Naive thymus-derived CD8-positive, alpha-beta T cell (primary cell): ENCODE measurements at regions not wholly inside any gene's neighbourhood (a gene's known extent, or its start where the extent isn't known, plus 50 kb on each side); places are given as distances from the start of the nearest gene placed in this dataset.
A peak's percentile ranks its signal among the peaks of the same experiment; 100 is the strongest.

Experiments used
- ATAC-seq, 2 donors: fragments of 150-1000 bp; cut with Tn5 transposase in 1 of 2; sonication (Bioruptor Pico), chemical (Tn5 transposase) in 1 of 2; 1 replicate in 1 of 2; 2 replicates in 1 of 2; pipeline ENCODE4 v1.10.0; 2021; ENCODE audit warnings: mild to moderate bottlenecking in 2 of 2, moderate library complexity in 2 of 2
- POLR2A ChIA-PET: fragments of 350-600 bp; sonication (Branson Sonifier 250); formaldehyde crosslinking; loops from one replicate; lab custom pipeline; 2021; ENCODE audit warnings: antibody characterized with exemption; lab: Charles Lee
- DNase-seq, 10 donors: peaks; one replicate each; pipeline versions ENCODE4 v3.0.0 to v3.0.0-alpha.2; 2020 to 2022
- H3K27ac Mint-ChIP-seq, 10 donors: one replicate each; pipeline ENCODE4 v1.8.0; 2020 to 2022; ENCODE audit warnings: mild to moderate bottlenecking in 10 of 10, mixed read lengths in 10 of 10, moderate library complexity in 4 of 10, inconsistent platforms in 1 of 10
- H3K27me3 Mint-ChIP-seq, 5 donors: one replicate each; pipeline ENCODE4 v1.8.0; 2021 to 2022; ENCODE audit warnings: mixed read lengths in 5 of 5
- H3K36me3 Mint-ChIP-seq, 3 donors: one replicate each; pipeline ENCODE4 v1.8.0; 2020 to 2022; ENCODE audit warnings: mixed read lengths in 3 of 3, mild to moderate bottlenecking in 2 of 3, inconsistent platforms in 1 of 3
- H3K4me1 Mint-ChIP-seq, 4 donors: one replicate each; pipeline ENCODE4 v1.8.0; 2021 to 2022; ENCODE audit warnings: mixed read lengths in 4 of 4
- H3K4me3 Mint-ChIP-seq, 10 donors: one replicate each; pipeline ENCODE4 v1.8.0; 2020 to 2022; ENCODE audit warnings: mild to moderate bottlenecking in 10 of 10, mixed read lengths in 10 of 10, moderate library complexity in 6 of 10, inconsistent platforms in 1 of 10
- H3K9me3 Mint-ChIP-seq, 9 donors: one replicate each; pipeline ENCODE4 v1.8.0; 2020 to 2022; ENCODE audit warnings: mixed read lengths in 9 of 9, mild to moderate bottlenecking in 3 of 9, inconsistent platforms in 1 of 9, moderate library complexity in 1 of 9

GRCh38 chr11:116507849-116508695, 264.7 kb downstream of the BUD13 start:
- DNase-seq (no peak), ATAC-seq (no peak)
- Mint-ChIP-seq H3K9me3 (no peaks in the 10 kb centered on the region), H3K4me3 (no peak overlapping the region), H3K27me3 (peaks cover 17 to 74% (median 56%) of the 10 kb centered on the region in 5 donors), H3K4me1 (no peaks in the 10 kb centered on the region), H3K27ac (peak overlapping the region in 1 of 10 donors; percentile 24), H3K36me3 (peaks cover 0 to 3% (median 0%) of the 10 kb centered on the region in 3 donors)
- POLR2A ChIA-PET = no interaction called here

GRCh38 chr11:116507016-116507415, 265.8 kb downstream of the BUD13 start:
- DNase-seq = no peak
- Mint-ChIP-seq H3K9me3 (no peaks in the 10 kb centered on the region), H3K4me3 (no peak overlapping the region), H3K27me3 (peaks cover 24 to 81% (median 54%) of the 10 kb centered on the region in 5 donors), H3K27ac (no peak overlapping the region), H3K36me3 (peaks cover 0 to 4% (median 0%) of the 10 kb centered on the region in 3 donors), H3K4me1 (no peaks in the 10 kb centered on the region)
- ATAC-seq = no peak
- POLR2A ChIA-PET = no interaction called here

DNA sequence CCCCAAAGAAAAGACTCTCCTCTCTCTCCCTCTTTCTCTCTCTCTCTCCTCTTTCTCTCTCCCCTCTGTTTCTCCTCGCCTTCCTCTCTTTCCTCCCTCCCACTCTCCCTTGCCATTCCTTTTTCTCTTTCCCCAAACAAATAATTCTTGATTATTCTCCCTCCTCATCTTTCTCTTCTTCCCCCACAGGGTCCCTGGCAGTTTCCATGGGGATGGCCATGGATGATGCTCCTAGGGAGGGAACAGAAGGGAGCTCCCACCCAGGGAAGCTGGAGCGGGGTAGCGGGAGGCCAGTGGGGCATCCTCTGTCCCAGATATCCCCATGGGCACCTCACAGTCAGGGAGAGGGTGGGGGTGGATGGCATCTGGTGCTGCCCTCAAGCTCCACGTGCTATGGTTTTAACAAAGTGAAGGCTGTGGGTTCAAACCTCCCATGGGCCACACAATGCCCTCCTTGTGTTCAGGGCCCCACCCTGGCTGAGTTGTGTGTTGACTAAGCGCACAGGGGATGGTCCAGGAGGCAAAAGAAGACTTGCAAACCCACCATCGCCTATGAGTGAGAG, 266.4 kb downstream of the BUD13 start:
- DNase-seq = no peak
- POLR2A ChIA-PET = no interaction called here
- Mint-ChIP-seq H3K9me3 (no peaks in the 10 kb centered on the region), H3K4me1 (no peaks in the 10 kb centered on the region), H3K4me3 (no peak overlapping the region), H3K36me3 (peaks cover 0 to 4% (median 0%) of the 10 kb centered on the region in 3 donors), H3K27ac (peak overlapping the region in 1 of 10 donors; percentile 61), H3K27me3 (peaks cover 31 to 88% (median 60%) of the 10 kb centered on the region in 5 donors)
- no peak for ATAC-seq

GRCh38 chr11:116505298-116506262, 267.2 kb downstream of the BUD13 start:
- DNase-seq = no peak
- Mint-ChIP-seq H3K4me3 (no peak overlapping the region), H3K27me3 (peaks cover 35 to 95% (median 64%) of the 10 kb centered on the region in 5 donors), H3K36me3 (peaks cover 0 to 4% (median 0%) of the 10 kb centered on the region in 3 donors), H3K27ac (no peak overlapping the region), H3K9me3 (no peaks in the 10 kb centered on the region), H3K4me1 (no peaks in the 10 kb centered on the region)
- ATAC-seq = no peak
- POLR2A ChIA-PET = no interaction called here

- H3K27ac Mint-ChIP-seq = no peak overlapping the region
- POLR2A ChIA-PET = no interaction called here
- no peak overlapping the region for H3K4me3 Mint-ChIP-seq
- peaks cover 38 to 95% (median 66%) of the 10 kb centered on the region in 5 donors for H3K27me3 Mint-ChIP-seq
- no peaks in the 10 kb centered on the region for H3K9me3 Mint-ChIP-seq
- ATAC-seq (no peak), DNase-seq (no peak)
- H3K36me3 Mint-ChIP-seq = peaks cover 0 to 4% (median 0%) of the 10 kb centered on the region in 3 donors
- no peaks in the 10 kb centered on the region for H3K4me1 Mint-ChIP-seq
Measured at GRCh38 chr11:116504541-116505297, 268.1 kb downstream of the BUD13 start.

GRCh38 chr11:116503216-116504160, 269.3 kb downstream of the BUD13 start:
- Mint-ChIP-seq H3K4me3 (no peak overlapping the region), H3K36me3 (peaks cover 0 to 4% (median 0%) of the 10 kb centered on the region in 3 donors), H3K4me1 (no peaks in the 10 kb centered on the region), H3K27me3 (peaks cover 34 to 87% (median 66%) of the 10 kb centered on the region in 5 donors), H3K9me3 (no peaks in the 10 kb centered on the region), H3K27ac (no peak overlapping the region)
- POLR2A ChIA-PET = no interaction called here
- no peak for ATAC-seq
- DNase-seq = no peak

- Mint-ChIP-seq H3K27ac (no peak overlapping the region), H3K4me1 (no peaks in the 10 kb centered on the region), H3K27me3 (peaks cover 34 to 79% (median 60%) of the 10 kb centered on the region in 5 donors), H3K4me3 (no peak overlapping the region), H3K9me3 (no peaks in the 10 kb centered on the region), H3K36me3 (peaks cover 0 to 4% (median 0%) of the 10 kb centered on the region in 3 donors)
- POLR2A ChIA-PET = no interaction called here
- ATAC-seq (no peak), DNase-seq (peak in 1 of 10 donors; percentile 6)
Measured at GRCh38 chr11:116502641-116503061, 270.1 kb downstream of the BUD13 start.

- no peaks in the 10 kb centered on the region for H3K9me3 Mint-ChIP-seq
- no peaks in the 10 kb centered on the region for H3K4me1 Mint-ChIP-seq
- H3K27ac Mint-ChIP-seq = no peak overlapping the region
- H3K27me3 Mint-ChIP-seq = peaks cover 36 to 75% (median 57%) of the 10 kb centered on the region in 5 donors
- ATAC-seq = no peak
- POLR2A ChIA-PET = no interaction called here
- peaks cover 0 to 4% (median 0%) of the 10 kb centered on the region in 3 donors for H3K36me3 Mint-ChIP-seq
- DNase-seq = no peak
- H3K4me3 Mint-ChIP-seq = no peak overlapping the region
Measured at GRCh38 chr11:116501728-116502127, 271.1 kb downstream of the BUD13 start.

- DNase-seq (no peak), ATAC-seq (no peak)
- Mint-ChIP-seq H3K27me3 (peaks cover 33 to 68% (median 54%) of the 10 kb centered on the region in 5 donors), H3K27ac (no peak overlapping the region), H3K9me3 (no peaks in the 10 kb centered on the region), H3K36me3 (peaks cover 0 to 4% (median 0%) of the 10 kb centered on the region in 3 donors), H3K4me3 (no peak overlapping the region), H3K4me1 (no peaks in the 10 kb centered on the region)
- POLR2A ChIA-PET = no interaction called here
Measured at GRCh38 chr11:116500947-116501602, 271.7 kb downstream of the BUD13 start.

DNA sequence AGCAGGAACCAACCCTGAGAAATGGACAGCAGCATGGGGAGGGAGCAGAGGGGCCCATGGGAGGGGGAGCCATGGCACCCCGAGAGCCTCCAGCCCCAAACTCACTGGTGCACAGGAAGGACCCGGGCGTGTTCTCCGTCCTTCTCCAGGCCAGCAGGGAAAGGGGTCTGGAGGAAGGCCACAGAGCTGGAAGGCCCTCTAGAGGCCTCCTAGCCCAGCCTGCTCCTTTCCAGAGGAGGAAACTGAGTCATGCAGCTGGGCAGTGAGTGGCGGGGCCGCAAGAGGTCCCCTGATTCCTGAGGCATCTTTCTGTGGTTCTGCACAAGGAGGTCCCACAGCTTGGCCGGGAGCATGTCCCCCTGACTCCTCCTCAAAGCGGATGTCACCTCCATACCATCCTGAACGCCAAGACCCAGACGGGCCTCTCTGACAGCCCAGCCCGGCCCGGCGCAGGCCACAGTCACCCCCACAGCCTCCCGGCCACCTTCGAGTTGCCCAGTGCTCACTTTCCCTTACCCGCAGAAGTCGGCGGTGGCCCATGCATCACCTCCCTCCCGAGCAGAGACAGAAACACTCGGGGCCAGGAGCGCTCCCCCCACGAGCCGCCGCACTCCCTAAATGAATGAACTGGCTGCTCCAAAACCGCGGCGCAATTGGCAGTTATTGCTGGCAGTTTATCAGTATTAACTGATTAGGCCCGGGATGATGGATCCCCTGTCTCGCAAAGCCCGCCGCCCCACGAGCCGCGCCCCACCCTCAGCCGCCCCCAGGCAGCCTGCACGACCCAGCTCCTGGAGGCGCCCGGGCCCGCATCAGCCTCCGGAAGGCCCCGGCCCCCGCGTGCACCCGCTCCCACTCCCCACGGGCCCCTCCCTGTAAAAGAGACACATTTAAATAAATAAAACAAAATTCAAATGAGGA, 272.5 kb downstream of the BUD13 start:
- H3K36me3 Mint-ChIP-seq = peaks cover 0 to 4% (median 0%) of the 10 kb centered on the region in 3 donors
- H3K27ac Mint-ChIP-seq = no peak overlapping the region
- H3K4me1 Mint-ChIP-seq = no peaks in the 10 kb centered on the region
- POLR2A ChIA-PET = no interaction called here
- H3K27me3 Mint-ChIP-seq = peaks cover 30 to 60% (median 50%) of the 10 kb centered on the region in 5 donors
- H3K4me3 Mint-ChIP-seq = no peak overlapping the region
- ATAC-seq (no peak), DNase-seq (no peak)
- H3K9me3 Mint-ChIP-seq = no peaks in the 10 kb centered on the region
